ENCODE measurements at regions not wholly inside any gene's neighbourhood (a gene's known extent, or its start where the extent isn't known, plus 50 kb on each side); places are given as distances from the start of the nearest gene placed in this dataset.

DNA sequence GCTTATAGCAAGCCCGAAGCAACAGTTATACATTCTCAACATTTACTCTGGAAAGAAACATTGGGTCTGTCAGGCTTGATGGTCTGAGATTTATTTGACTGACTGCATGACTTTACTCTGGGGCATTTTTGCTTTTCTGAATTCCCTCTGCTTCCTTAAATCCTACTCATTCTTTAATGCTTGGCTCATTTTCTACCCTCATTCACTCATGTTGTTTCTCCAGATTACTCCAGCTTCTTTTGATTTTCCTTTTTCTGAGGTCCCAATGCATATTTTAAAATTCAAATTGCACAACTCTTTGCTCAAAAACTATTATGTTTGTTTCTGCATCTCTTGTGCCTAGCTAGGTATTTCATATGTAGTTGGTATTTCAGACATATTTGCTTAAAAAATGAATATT, 2002.9 kb upstream of the NUDT12 start:
- DNase-seq: no peak

DNA sequence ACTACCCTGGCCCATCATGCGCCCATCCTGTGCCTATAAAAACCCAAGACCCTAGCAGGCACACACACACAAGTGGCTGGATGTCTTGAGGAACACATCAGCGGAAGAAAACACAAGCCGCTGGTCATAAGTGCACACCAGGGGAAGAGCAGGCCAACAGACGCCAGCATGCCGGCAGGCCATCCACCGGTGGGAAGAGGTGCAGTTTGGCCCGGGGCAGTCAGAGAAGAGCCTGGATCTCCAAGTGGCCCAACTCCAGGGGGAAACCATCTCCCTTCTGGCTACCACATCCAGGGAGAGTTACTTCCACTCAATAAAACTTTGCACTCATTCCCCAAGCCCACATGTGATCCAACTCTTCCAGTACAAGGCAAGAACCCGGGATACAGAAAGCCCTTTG, 2001.3 kb upstream of the NUDT12 start:
- H3K4me1 ChIP-seq: no peaks in the 10 kb centered on the region
- H3K27ac ChIP-seq: no peak overlapping the region
- no peaks in the 10 kb centered on the region for H3K9me3 ChIP-seq
- TF ChIP-seq POLR2AphosphoS5 (IDR thresholded peaks at IDR 0.05) (no peak), EP300 (IDR thresholded peaks at IDR 0.05) (no peak), POLR2A (IDR thresholded peaks at IDR 0.05) (no peak)
- TF ChIP-seq, protein P1, sequence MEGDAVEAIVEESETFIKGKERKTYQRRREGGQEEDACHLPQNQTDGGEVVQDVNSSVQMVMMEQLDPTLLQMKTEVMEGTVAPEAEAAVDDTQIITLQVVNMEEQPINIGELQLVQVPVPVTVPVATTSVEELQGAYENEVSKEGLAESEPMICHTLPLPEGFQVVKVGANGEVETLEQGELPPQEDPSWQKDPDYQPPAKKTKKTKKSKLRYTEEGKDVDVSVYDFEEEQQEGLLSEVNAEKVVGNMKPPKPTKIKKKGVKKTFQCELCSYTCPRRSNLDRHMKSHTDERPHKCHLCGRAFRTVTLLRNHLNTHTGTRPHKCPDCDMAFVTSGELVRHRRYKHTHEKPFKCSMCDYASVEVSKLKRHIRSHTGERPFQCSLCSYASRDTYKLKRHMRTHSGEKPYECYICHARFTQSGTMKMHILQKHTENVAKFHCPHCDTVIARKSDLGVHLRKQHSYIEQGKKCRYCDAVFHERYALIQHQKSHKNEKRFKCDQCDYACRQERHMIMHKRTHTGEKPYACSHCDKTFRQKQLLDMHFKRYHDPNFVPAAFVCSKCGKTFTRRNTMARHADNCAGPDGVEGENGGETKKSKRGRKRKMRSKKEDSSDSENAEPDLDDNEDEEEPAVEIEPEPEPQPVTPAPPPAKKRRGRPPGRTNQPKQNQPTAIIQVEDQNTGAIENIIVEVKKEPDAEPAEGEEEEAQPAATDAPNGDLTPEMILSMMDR (IDR thresholded peaks at IDR 0.05): no peak
- intact Hi-C loops (cut with DNase I): no loop called here
- no peaks in the 10 kb centered on the region for H3K27me3 ChIP-seq
- H3K4me3 ChIP-seq: no peak overlapping the region
- H3K36me3 ChIP-seq: no peaks in the 10 kb centered on the region
- WGBS, 2 donors: 94 to 95% methylated on average over 8 of the region's 8 CpGs
- DNase-seq: no peak

More for the DNA sequence above, 2002.9 kb upstream of the NUDT12 start:
- 88 to 92% methylated on average over 1 of the region's 1 CpG for WGBS, 2 donors
- H3K4me3 ChIP-seq: no peak overlapping the region
- H3K9me3 ChIP-seq: no peaks in the 10 kb centered on the region
- no peaks in the 10 kb centered on the region for H3K4me1 ChIP-seq
- intact Hi-C loops (cut with DNase I): no loop called here
- no peak for TF ChIP-seq EP300 (IDR thresholded peaks at IDR 0.05)
- no peak for TF ChIP-seq POLR2A (IDR thresholded peaks at IDR 0.05)
- no peaks in the 10 kb centered on the region for H3K27me3 ChIP-seq
- no peaks in the 10 kb centered on the region for H3K36me3 ChIP-seq
- no peak overlapping the region for H3K27ac ChIP-seq

DNA sequence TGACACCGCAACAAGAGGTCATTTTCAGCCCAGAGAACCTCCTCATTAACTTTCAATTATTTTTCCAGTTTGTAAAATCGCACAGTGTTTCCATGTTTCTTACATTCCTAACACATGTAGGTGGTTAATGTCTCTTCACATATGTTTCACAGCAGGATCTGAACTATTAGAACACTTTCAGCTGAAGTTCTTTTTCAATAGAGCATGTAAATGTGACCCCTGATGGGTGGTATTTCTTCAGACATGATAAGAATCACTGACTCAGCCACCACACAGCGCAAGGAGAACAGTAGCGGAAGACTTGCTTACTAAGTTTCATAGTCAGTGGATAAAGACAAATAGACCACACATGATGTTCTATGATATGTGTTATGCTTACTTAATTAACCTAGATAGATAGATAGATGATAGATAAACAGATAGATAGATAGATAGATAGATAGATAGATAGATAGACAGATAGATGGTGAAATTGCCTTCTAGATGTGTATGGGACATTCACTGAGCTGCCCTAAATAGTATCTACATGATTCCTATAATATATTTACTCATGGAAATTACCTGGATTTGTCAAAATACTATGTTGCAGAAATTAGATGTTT, 1992.1 kb upstream of the NUDT12 start:
- Histone ChIP-seq H3K9me3 (no peaks in the 10 kb centered on the region), H3K4me3 (no peak overlapping the region), H3K4me1 (peaks cover 0 to 10% (median 5%) of the 10 kb centered on the region in 4 donors), H3K27ac (no peak overlapping the region), H3K27me3 (no peaks in the 10 kb centered on the region), H3K36me3 (no peaks in the 10 kb centered on the region)
- TF ChIP-seq EP300 (IDR thresholded peaks at IDR 0.05): no peak
- no peak for DNase-seq
- 92 to 93% methylated on average over 4 of the region's 4 CpGs for WGBS, 2 donors
- intact Hi-C loops (cut with DNase I): no loop called here

DNA sequence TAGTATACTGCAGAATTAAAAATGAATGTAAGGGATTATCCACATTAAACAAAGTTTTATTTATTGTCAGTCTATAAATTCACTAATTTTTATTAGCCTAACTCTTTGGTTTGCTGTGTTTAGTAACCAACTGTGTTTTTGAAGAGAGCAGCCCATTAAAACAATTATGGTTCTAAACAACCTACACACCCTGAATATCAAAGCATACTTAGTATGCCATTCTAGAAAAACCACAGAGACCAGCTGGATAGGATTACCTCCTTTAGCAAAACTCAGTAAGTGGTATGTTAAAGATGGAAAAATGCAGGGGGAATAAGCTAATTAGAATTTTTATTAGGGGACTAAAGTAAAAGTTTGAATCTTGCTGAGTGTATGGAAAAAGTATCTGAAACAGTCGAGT, 1981.7 kb upstream of the NUDT12 start:
- Histone ChIP-seq H3K27me3 (no peaks in the 10 kb centered on the region), H3K36me3 (no peaks in the 10 kb centered on the region), H3K4me3 (no peak overlapping the region), H3K9me3 (no peaks in the 10 kb centered on the region), H3K4me1 (peaks cover 0 to 20% (median 3%) of the 10 kb centered on the region in 4 donors), H3K27ac (no peak overlapping the region)
- 51 to 67% methylated on average over 1 of the region's 1 CpG for WGBS, 2 donors
- DNase-seq: no peak
- intact Hi-C loops (cut with DNase I): no loop called here
- TF ChIP-seq, protein P1 (IDR thresholded peaks at IDR 0.05): no peak
- no peak for TF ChIP-seq POLR2A (IDR thresholded peaks at IDR 0.05)
- no peak for TF ChIP-seq EP300 (IDR thresholded peaks at IDR 0.05)
- no peak for TF ChIP-seq POLR2AphosphoS5 (IDR thresholded peaks at IDR 0.05)

DNA sequence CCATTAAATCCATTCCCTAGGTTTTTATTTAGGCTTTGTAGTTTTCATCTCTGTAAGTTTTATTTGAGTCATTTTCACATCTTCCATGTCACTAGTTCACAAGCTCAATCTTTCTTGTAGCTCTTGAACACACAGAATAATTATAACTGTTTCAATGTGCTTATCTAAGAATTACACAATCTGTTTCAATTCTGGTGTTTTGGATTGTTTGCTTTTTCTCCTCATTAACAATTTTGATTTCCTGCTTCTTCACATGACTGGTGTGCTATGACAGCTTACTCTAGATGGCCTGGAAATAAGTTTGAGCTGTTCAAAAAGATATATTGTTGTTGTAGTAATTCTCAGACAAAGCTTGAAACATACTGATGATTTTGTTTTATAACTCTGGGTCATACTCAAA, 1974.1 kb upstream of the NUDT12 start:
- H3K4me3 ChIP-seq: no peak overlapping the region
- intact Hi-C loops (cut with DNase I): no loop called here

More for the DNA sequence above, 1974.1 kb upstream of the NUDT12 start:
- Histone ChIP-seq H3K27ac (no peak overlapping the region), H3K36me3 (no peaks in the 10 kb centered on the region), H3K27me3 (no peaks in the 10 kb centered on the region), H3K9me3 (no peaks in the 10 kb centered on the region), H3K4me1 (no peaks in the 10 kb centered on the region)
- TF ChIP-seq POLR2AphosphoS5 (IDR thresholded peaks at IDR 0.05): no peak
- TF ChIP-seq POLR2A (IDR thresholded peaks at IDR 0.05): no peak
- no peak for TF ChIP-seq EP300 (IDR thresholded peaks at IDR 0.05)
- TF ChIP-seq, protein P1 (IDR thresholded peaks at IDR 0.05): no peak
- no peak for DNase-seq

All from sigmoid colon (tissue), 6 donors.